NOMO-1 treated with DMSO at 0.1 percent for 48 hours (cell line): ENCODE measurements at regions not wholly inside any gene's neighbourhood (a gene's known extent, or its start where the extent isn't known, plus 50 kb on each side); places are given as distances from the start of the nearest gene placed in this dataset.
"Not testable (repeated sequence)": the region's sequence is repeated elsewhere in the genome, so short reads cannot be mapped to it uniquely, and the experiment has no call there.

ENCODE experiments used
- DNase-seq: peaks from one replicate; lab custom pipeline; 2025; ENCODE audit not compliant: unreplicated experiment; lab: John Stamatoyannopoulos, UW

GRCh38 chr14:37977481-37977880 is 230.2 kb upstream of the SSTR1 start:
- no peak for DNase-seq

GRCh38 chr14:37985826-37986470 is 221.8 kb upstream of the SSTR1 start:
- peak; percentile 4 for DNase-seq

- DNase-seq, result no peak
Measured at GRCh38 chr14:37988472-37988871, 219.2 kb upstream of the SSTR1 start.

GRCh38 chr14:37991027-37991426 is 216.7 kb upstream of the SSTR1 start:
- DNase-seq, result no peak

- DNase-seq, result no peak
Measured at GRCh38 chr14:37992499-37992898, 215.2 kb upstream of the SSTR1 start.

- no peak for DNase-seq
Measured at GRCh38 chr14:37994846-37995372, 212.8 kb upstream of the SSTR1 start.

GRCh38 chr14:37997017-37997416 is 210.7 kb upstream of the SSTR1 start:
- no peak for DNase-seq

GRCh38 chr14:38000340-38000739 is 207.4 kb upstream of the SSTR1 start:
- no peak for DNase-seq

- no peak for DNase-seq
Measured at GRCh38 chr14:38001501-38001900, 206.2 kb upstream of the SSTR1 start.

- DNase-seq, result no peak
Measured at GRCh38 chr14:38003746-38004609, 203.7 kb upstream of the SSTR1 start.

- DNase-seq, result no peak
Measured at GRCh38 chr14:38004610-38004879, 203.2 kb upstream of the SSTR1 start.

- not testable (repeated sequence) for DNase-seq
Measured at GRCh38 chr14:38011156-38011555, 196.5 kb upstream of the SSTR1 start.

- no peak for DNase-seq
Measured at GRCh38 chr14:38012056-38012455, 195.6 kb upstream of the SSTR1 start.

- no peak for DNase-seq
Measured at GRCh38 chr14:38016497-38016896, 191.2 kb upstream of the SSTR1 start.

- DNase-seq, result no peak
Measured at GRCh38 chr14:38021861-38022260, 185.8 kb upstream of the SSTR1 start.

- no peak for DNase-seq
Measured at GRCh38 chr14:38022775-38023174, 184.9 kb upstream of the SSTR1 start.

- DNase-seq, result no peak
Measured at GRCh38 chr14:38038171-38038570, 169.5 kb upstream of the SSTR1 start.

GRCh38 chr14:38038986-38039385 is 168.7 kb upstream of the SSTR1 start:
- no peak for DNase-seq

GRCh38 chr14:38039496-38039895 is 168.2 kb upstream of the SSTR1 start:
- DNase-seq, result no peak

GRCh38 chr14:38040411-38040810 is 167.3 kb upstream of the SSTR1 start:
- DNase-seq, result no peak

- no peak for DNase-seq
Measured at GRCh38 chr14:38042322-38042721, 165.4 kb upstream of the SSTR1 start.

GRCh38 chr14:38044710-38045109 is 163.0 kb upstream of the SSTR1 start:
- DNase-seq, result no peak
